ENCODE measurements at regions not wholly inside any gene's neighbourhood (a gene's known extent, or its start where the extent isn't known, plus 50 kb on each side); places are given as distances from the start of the nearest gene placed in this dataset.
A peak's percentile ranks its signal among the peaks of the same experiment; 100 is the strongest.

DNA sequence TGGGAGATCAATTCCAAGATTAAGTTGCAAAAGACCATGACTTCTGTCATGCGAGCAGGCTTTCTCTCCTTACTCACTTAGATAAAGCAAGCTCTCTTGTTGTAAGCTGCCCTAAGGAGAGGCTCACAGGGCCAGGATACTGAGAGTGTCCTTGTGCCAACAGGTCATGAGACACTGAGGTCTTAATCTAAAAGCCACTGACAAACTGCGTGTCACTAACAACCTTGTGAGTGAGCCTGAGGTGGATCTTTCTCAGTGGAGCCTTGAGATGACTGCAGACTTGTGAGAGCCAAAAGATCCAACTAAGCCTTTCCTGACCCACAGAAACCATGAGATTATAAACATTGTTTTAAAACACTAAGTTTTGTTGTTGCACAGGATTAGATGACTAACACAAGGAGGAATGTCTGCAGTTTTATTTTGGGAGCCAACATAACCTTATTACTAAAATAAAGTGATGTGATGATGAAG, 170.5 kb downstream of the SLC39A8 start:
- BruUV-seq (replicated peaks), result no TSS peak
- no peaks in the 10 kb centered on the region for H3K9me3 ChIP-seq (replicated peaks; ENCODE audit: control insufficient read depth, insufficient read depth, low read length)
- H3K4me3 ChIP-seq (replicated peaks in 1 of 3; ENCODE audit: insufficient read depth in 1 of 3, low read depth in 1 of 3, low read length in 3 of 3), result no peak overlapping the region
- peak overlapping the region; percentile 20 for H3K9ac ChIP-seq (replicated peaks; ENCODE audit: extremely low read depth, insufficient read depth, low read length)
- DNase-seq (ENCODE audit: low read depth, low spot score), result peak; percentile 73
- dilution Hi-C loops (cut with MboI; ENCODE audit: extremely low pct_ligation_motif_present, low sequenced_read_pairs) (no loop called here), intact Hi-C loops (cut with micrococcal nuclease) (loop anchor here (1.0 kb wide), 1 partner anchor 35 kb away; no protein-coding TSS in a partner anchor)
- H3K4me2 ChIP-seq (ENCODE audit: insufficient read depth, low read length), result no peak overlapping the region
- TF ChIP-seq GATA2 (IDR thresholded peaks at IDR 0.05; ENCODE audit: insufficient read depth, insufficient read length, low read depth, low read length), result peak; percentile 6
- no peak for TF ChIP-seq POLR2AphosphoS5 (IDR thresholded peaks at IDR 0.05; ENCODE audit: insufficient read depth, low read depth, low read length)
- TF ChIP-seq, protein P1, sequence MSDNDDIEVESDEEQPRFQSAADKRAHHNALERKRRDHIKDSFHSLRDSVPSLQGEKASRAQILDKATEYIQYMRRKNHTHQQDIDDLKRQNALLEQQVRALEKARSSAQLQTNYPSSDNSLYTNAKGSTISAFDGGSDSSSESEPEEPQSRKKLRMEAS (IDR thresholded peaks at IDR 0.05; ENCODE audit: insufficient read depth, insufficient read length), result no peak
- no peak for TF ChIP-seq EZH2 (IDR thresholded peaks at IDR 0.05; ENCODE audit: borderline replicate concordance, low read depth, low read length, severe bottlenecking)
- TF ChIP-seq JUN (IDR thresholded peaks at IDR 0.05; ENCODE audit: borderline replicate concordance, insufficient read depth, insufficient read length, low read depth), result peak; percentile 57
- no peak for TF ChIP-seq POLR2A (IDR thresholded peaks at IDR 0.05; ENCODE audit: low read depth, low read length)
- peak; percentile 42 for TF ChIP-seq FOS (IDR thresholded peaks at IDR 0.05; ENCODE audit: borderline replicate concordance, insufficient read depth, low read length)
- no peaks in the 10 kb centered on the region for H4K20me1 ChIP-seq (replicated peaks; ENCODE audit: control insufficient read depth, extremely low read depth, insufficient read depth, low read length)
- no peaks in the 10 kb centered on the region for H3K36me3 ChIP-seq (ENCODE audit: control insufficient read depth in 2 of 2, extremely low read depth in 1 of 2, insufficient read depth in 2 of 2, low read length in 2 of 2)
- no peaks in the 10 kb centered on the region for H3K27me3 ChIP-seq (ENCODE audit: control insufficient read depth in 2 of 2, insufficient read depth in 2 of 2, low read length in 2 of 2)
- H3K9me1 ChIP-seq (replicated peaks; ENCODE audit: control insufficient read depth, extremely low read depth, insufficient read depth, low read length), result no peaks in the 10 kb centered on the region
- H2AFZ ChIP-seq (ENCODE audit: low read depth, low read length), result peak overlapping the region; percentile 82
- H3K4me1 ChIP-seq (ENCODE audit: control insufficient read depth, extremely low read depth, insufficient read depth, low read length), result peaks cover 8% of the 10 kb centered on the region
- H3K79me2 ChIP-seq (ENCODE audit: control insufficient read depth, insufficient read depth, low read length), result no peaks in the 10 kb centered on the region
- CTCF ChIA-PET, result interaction anchor here (1.0 kb wide), 1 partner anchor 23 kb away, joined by 3 read pairs; no protein-coding TSS in a partner anchor
- H3K27ac ChIP-seq (ENCODE audit: insufficient read depth, low read depth, low read length), result peak overlapping the region; percentile 33
- POLR2A ChIA-PET, result interaction anchor here (0.6 kb wide), 1 partner anchor 11 kb away, joined by 3 read pairs; no protein-coding TSS in a partner anchor
- peak; percentile 88 for FAIRE-seq

DNA sequence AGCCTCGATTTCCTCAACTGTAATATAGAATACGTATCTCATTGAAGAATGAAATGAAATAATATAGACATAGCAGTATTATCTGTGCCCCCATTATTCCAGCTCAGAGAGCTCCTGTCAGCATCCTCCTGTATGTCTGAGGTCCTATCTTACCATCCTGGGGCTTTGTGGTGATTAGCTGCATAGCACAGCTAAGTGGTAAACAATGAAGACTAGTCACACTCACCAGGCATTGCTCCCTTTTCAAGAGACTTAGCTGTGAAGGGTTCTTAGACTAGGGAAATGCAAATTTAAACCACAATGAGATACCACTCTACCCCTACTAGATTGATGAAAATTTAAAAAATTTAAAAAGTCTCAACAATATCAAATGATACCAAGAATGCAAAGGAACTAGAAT, 172.9 kb downstream of the SLC39A8 start:
- Histone ChIP-seq H4K20me1 (replicated peaks; ENCODE audit: control insufficient read depth, extremely low read depth, insufficient read depth, low read length) (no peaks in the 10 kb centered on the region), H3K9me1 (replicated peaks; ENCODE audit: control insufficient read depth, extremely low read depth, insufficient read depth, low read length) (no peaks in the 10 kb centered on the region), H3K9me3 (replicated peaks; ENCODE audit: control insufficient read depth, insufficient read depth, low read length) (no peaks in the 10 kb centered on the region), H3K4me2 (ENCODE audit: insufficient read depth, low read length) (no peak overlapping the region), H3K27me3 (ENCODE audit: control insufficient read depth in 2 of 2, insufficient read depth in 2 of 2, low read length in 2 of 2) (no peaks in the 10 kb centered on the region), H3K4me1 (ENCODE audit: control insufficient read depth, extremely low read depth, insufficient read depth, low read length) (peaks cover 8% of the 10 kb centered on the region), H3K27ac (ENCODE audit: insufficient read depth, low read depth, low read length) (no peak overlapping the region), H3K36me3 (ENCODE audit: control insufficient read depth in 2 of 2, extremely low read depth in 1 of 2, insufficient read depth in 2 of 2, low read length in 2 of 2) (no peaks in the 10 kb centered on the region), H2AFZ (ENCODE audit: low read depth, low read length) (no peak overlapping the region), H3K4me3 (replicated peaks in 1 of 3; ENCODE audit: insufficient read depth in 1 of 3, low read depth in 1 of 3, low read length in 3 of 3) (no peak overlapping the region), H3K9ac (replicated peaks; ENCODE audit: extremely low read depth, insufficient read depth, low read length) (no peak overlapping the region), H3K79me2 (ENCODE audit: control insufficient read depth, insufficient read depth, low read length) (no peaks in the 10 kb centered on the region)
- dilution Hi-C loops (cut with MboI; ENCODE audit: extremely low pct_ligation_motif_present, low sequenced_read_pairs), result no loop called here
- intact Hi-C loops (cut with micrococcal nuclease), result no loop called here
- DNase-seq (ENCODE audit: low read depth, low spot score) (no peak), FAIRE-seq (no peak)
- ChIA-PET CTCF (no interaction called here), POLR2A (no interaction called here)
- TF ChIP-seq GATA2 (IDR thresholded peaks at IDR 0.05; ENCODE audit: insufficient read depth, insufficient read length, low read depth, low read length) (no peak), POLR2AphosphoS5 (IDR thresholded peaks at IDR 0.05; ENCODE audit: insufficient read depth, low read depth, low read length) (no peak), MYC (IDR thresholded peaks at IDR 0.05; ENCODE audit: low read depth, low read length) (no peak)
- TF ChIP-seq, protein P2, sequence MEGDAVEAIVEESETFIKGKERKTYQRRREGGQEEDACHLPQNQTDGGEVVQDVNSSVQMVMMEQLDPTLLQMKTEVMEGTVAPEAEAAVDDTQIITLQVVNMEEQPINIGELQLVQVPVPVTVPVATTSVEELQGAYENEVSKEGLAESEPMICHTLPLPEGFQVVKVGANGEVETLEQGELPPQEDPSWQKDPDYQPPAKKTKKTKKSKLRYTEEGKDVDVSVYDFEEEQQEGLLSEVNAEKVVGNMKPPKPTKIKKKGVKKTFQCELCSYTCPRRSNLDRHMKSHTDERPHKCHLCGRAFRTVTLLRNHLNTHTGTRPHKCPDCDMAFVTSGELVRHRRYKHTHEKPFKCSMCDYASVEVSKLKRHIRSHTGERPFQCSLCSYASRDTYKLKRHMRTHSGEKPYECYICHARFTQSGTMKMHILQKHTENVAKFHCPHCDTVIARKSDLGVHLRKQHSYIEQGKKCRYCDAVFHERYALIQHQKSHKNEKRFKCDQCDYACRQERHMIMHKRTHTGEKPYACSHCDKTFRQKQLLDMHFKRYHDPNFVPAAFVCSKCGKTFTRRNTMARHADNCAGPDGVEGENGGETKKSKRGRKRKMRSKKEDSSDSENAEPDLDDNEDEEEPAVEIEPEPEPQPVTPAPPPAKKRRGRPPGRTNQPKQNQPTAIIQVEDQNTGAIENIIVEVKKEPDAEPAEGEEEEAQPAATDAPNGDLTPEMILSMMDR (IDR thresholded peaks at IDR 0.05; ENCODE audit: extremely low read depth in 1 of 2, insufficient read depth in 1 of 2, low read depth in 1 of 2, low read length in 2 of 2), result no peak
- no TSS peak for BruUV-seq (replicated peaks)
